ENCODE measurements at regions not wholly inside any gene's neighbourhood (a gene's known extent, or its start where the extent isn't known, plus 50 kb on each side); places are given as distances from the start of the nearest gene placed in this dataset.

DNA sequence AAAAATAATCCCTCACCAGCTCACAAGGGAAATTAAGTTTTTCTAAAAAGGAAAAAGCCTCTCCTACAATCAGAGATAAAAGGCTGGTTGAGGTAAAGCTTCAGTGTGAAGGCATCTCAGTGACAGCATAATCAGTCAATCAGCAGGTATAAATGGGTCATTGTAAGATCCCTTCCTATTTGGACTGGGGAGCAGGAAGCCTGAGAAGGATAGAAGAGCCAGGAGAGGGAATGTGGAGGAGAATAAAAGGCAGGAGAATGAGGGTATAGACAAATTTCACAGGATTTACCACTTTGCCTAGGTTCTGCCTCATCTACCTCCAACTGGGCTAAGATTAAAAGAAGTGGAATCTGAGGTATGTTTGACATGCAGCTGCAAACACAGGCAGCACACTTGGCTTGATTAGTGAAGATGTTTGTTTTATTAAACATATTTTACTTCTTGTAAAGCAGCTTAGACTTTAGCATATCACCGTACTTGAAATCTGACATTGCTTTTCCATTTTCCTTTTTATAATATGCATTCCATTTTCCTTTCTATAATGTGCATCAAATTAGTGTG, 479.1 kb upstream of the USP15 start:
- Mint-ChIP-seq H3K27ac (no peak overlapping the region), H3K4me3 (no peak overlapping the region), H3K27me3 (ENCODE audit: low read depth in 3 of 3) (peaks cover 0 to 1% (median 0%) of the 10 kb centered on the region in 3 donors), H3K4me1 (no peaks in the 10 kb centered on the region), H3K36me3 (no peaks in the 10 kb centered on the region), H3K9me3 (peaks cover 4 to 28% (median 9%) of the 10 kb centered on the region in 6 donors)
- no peak for DNase-seq

DNA sequence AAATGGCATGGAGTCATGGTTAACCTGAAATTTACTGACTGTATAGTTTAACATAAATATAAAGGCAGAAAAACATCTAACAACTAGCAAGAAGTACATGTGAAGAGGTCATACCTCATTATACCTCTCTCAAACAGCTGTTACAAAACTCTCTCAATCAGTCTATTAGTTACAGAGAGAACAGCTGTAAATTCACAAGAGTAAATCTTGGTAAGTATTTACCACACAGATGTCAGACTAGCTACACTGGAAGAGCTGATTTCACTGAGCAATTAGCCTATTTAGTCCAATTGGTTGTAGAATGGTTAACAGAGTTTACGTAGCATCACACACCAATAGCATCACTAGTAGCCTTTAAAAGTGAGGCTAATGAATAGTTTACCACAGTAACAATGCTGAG, 463.4 kb upstream of the USP15 start:
- DNase-seq, result no peak
- Mint-ChIP-seq H3K4me1 (no peaks in the 10 kb centered on the region), H3K9me3 (peaks cover 0 to 16% (median 8%) of the 10 kb centered on the region in 6 donors), H3K27ac (no peak overlapping the region), H3K27me3 (ENCODE audit: low read depth in 3 of 3) (no peaks in the 10 kb centered on the region), H3K36me3 (peaks cover 0 to 4% (median 0%) of the 10 kb centered on the region in 3 donors), H3K4me3 (no peak overlapping the region)

- Mint-ChIP-seq H3K36me3 (no peaks in the 10 kb centered on the region), H3K27me3 (ENCODE audit: low read depth in 3 of 3) (no peaks in the 10 kb centered on the region), H3K9me3 (peaks cover 0 to 15% (median 7%) of the 10 kb centered on the region in 6 donors), H3K27ac (no peak overlapping the region), H3K4me1 (no peaks in the 10 kb centered on the region), H3K4me3 (no peak overlapping the region)
- no peak for DNase-seq
Measured at GRCh38 chr12:61797266-61797665, 462.9 kb upstream of the USP15 start.

GRCh38 chr12:61798778-61799177, 461.4 kb upstream of the USP15 start:
- Mint-ChIP-seq H3K9me3 (peaks cover 0 to 15% (median 9%) of the 10 kb centered on the region in 6 donors), H3K36me3 (no peaks in the 10 kb centered on the region), H3K4me3 (no peak overlapping the region), H3K4me1 (no peaks in the 10 kb centered on the region), H3K27ac (no peak overlapping the region), H3K27me3 (ENCODE audit: low read depth in 3 of 3) (no peaks in the 10 kb centered on the region)
- no peak for DNase-seq

DNA sequence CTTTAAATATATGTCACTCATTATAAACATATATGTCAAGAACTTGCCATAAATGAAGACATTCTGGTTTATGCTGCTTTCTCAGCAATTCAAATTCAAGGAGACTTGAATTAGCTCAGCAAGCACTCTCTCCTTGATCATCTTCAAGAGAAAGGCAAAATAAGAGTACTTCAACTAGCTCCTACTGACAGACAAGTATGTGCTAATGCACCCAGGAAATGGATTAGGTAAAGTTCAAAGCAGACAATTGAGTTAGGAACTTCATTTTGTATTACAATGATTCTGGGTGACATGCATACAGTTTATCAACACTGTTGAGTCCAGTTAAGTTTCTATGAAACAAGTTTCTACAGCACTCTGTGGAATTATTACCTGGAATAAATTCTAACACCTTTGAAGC, 455.9 kb upstream of the USP15 start:
- H3K36me3 Mint-ChIP-seq, result peaks cover 0 to 3% (median 0%) of the 10 kb centered on the region in 3 donors
- no peak for DNase-seq
- peaks cover 0 to 1% (median 0%) of the 10 kb centered on the region in 3 donors for H3K27me3 Mint-ChIP-seq (ENCODE audit: low read depth in 3 of 3)
- H3K9me3 Mint-ChIP-seq, result peaks cover 8 to 26% (median 20%) of the 10 kb centered on the region in 6 donors
- no peak overlapping the region for H3K4me3 Mint-ChIP-seq
- no peak overlapping the region for H3K27ac Mint-ChIP-seq
- H3K4me1 Mint-ChIP-seq, result no peaks in the 10 kb centered on the region

DNA sequence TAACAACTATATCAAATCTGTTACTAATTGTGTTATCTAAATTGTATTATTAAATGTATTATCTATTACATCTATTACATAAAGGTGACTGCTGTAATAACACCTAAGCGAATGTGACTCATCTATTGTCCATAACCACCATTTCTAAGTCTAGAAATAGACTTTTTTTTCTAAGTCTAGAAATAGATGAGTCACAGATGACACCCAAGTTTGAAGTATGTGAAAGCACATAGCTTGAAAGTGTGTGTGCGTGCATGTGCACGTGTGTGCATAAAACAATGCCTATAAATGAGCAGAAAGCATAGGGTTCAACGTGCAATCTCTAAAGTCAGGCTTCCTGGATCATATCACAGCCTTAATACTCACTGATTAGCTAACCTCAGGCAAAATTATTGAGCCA, 451.3 kb upstream of the USP15 start:
- H3K4me3 Mint-ChIP-seq, result no peak overlapping the region
- DNase-seq, result no peak

GRCh38 chr12:61810486-61810885, 449.7 kb upstream of the USP15 start:
- H3K9me3 Mint-ChIP-seq, result peaks cover 1 to 58% (median 24%) of the 10 kb centered on the region in 6 donors
- DNase-seq, result no peak
- no peaks in the 10 kb centered on the region for H3K4me1 Mint-ChIP-seq

More for the DNA sequence above, 451.3 kb upstream of the USP15 start:
- Mint-ChIP-seq H3K27ac (no peak overlapping the region), H3K4me1 (no peaks in the 10 kb centered on the region), H3K27me3 (ENCODE audit: low read depth in 3 of 3) (peaks cover 0 to 1% (median 0%) of the 10 kb centered on the region in 3 donors), H3K36me3 (peaks cover 0 to 3% (median 3%) of the 10 kb centered on the region in 3 donors), H3K9me3 (peaks cover 0 to 45% (median 17%) of the 10 kb centered on the region in 6 donors)

GRCh38 chr12:61821381-61821780, 438.8 kb upstream of the USP15 start:
- H3K9me3 Mint-ChIP-seq, result peaks cover 0 to 40% (median 5%) of the 10 kb centered on the region in 6 donors
- no peak overlapping the region for H3K27ac Mint-ChIP-seq
- peaks cover 0 to 9% (median 0%) of the 10 kb centered on the region in 3 donors for H3K36me3 Mint-ChIP-seq
- DNase-seq, result no peak
- H3K4me3 Mint-ChIP-seq, result no peak overlapping the region
- peaks cover 0 to 2% (median 0%) of the 10 kb centered on the region in 3 donors for H3K27me3 Mint-ChIP-seq (ENCODE audit: low read depth in 3 of 3)
- no peaks in the 10 kb centered on the region for H3K4me1 Mint-ChIP-seq

More at GRCh38 chr12:61810486-61810885, 449.7 kb upstream of the USP15 start:
- Mint-ChIP-seq H3K27ac (no peak overlapping the region), H3K4me3 (no peak overlapping the region), H3K27me3 (ENCODE audit: low read depth in 3 of 3) (peaks cover 0 to 1% (median 0%) of the 10 kb centered on the region in 3 donors), H3K36me3 (peaks cover 0 to 3% (median 3%) of the 10 kb centered on the region in 3 donors)

DNA sequence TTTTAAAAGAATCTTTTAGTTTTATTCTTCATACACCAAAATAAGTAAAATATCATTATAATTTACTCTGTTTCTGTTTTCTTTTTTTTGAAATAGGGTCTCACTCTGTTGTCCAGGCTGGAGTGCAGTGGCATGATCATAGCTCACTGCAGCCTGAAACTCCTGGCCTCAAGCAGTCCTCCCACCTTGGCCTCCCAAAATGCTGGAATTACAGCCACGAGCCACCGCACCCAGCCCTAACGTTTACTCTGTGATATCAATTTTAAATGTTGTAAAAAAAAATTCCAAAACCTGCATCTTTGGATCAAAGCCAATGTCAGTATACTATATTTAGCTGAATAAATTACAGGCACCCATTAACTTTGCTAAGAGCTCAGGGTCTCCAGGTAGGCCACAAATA, 437.1 kb upstream of the USP15 start:
- peaks cover 0 to 5% (median 0%) of the 10 kb centered on the region in 3 donors for H3K36me3 Mint-ChIP-seq
- peaks cover 0 to 2% (median 0%) of the 10 kb centered on the region in 3 donors for H3K27me3 Mint-ChIP-seq (ENCODE audit: low read depth in 3 of 3)
- no peak for DNase-seq
- H3K9me3 Mint-ChIP-seq, result peaks cover 0 to 32% (median 4%) of the 10 kb centered on the region in 6 donors
- H3K27ac Mint-ChIP-seq, result no peak overlapping the region
- no peaks in the 10 kb centered on the region for H3K4me1 Mint-ChIP-seq
- H3K4me3 Mint-ChIP-seq, result no peak overlapping the region

DNA sequence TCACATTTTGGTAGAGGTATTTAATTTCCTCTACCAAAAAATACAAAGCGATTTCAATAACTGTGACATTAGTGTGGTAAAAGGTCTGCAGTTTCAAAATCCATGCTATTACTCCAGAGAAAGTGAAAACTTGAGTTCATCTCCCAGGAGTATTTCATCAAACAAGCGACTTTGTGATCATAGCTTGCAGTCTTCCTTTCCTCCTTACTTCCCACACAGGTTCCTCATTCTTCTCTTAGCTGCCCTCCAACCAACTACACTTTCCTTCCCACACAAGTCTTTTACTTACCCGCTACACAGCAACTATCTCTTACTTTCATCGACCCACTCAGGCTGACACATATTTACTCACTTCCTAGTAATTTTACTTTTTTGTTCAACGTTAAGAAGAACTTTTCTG, 413.4 kb upstream of the USP15 start:
- Mint-ChIP-seq H3K4me3 (no peak overlapping the region), H3K27me3 (ENCODE audit: low read depth in 3 of 3) (peaks cover 0 to under 1% (median 0%) of the 10 kb centered on the region in 3 donors), H3K9me3 (peaks cover 0 to 9% (median 5%) of the 10 kb centered on the region in 6 donors), H3K27ac (no peak overlapping the region), H3K36me3 (no peaks in the 10 kb centered on the region), H3K4me1 (no peaks in the 10 kb centered on the region)
- no peak for DNase-seq

- Mint-ChIP-seq H3K4me3 (no peak overlapping the region), H3K9me3 (peaks cover 1 to 12% (median 5%) of the 10 kb centered on the region in 6 donors), H3K36me3 (no peaks in the 10 kb centered on the region), H3K4me1 (no peaks in the 10 kb centered on the region), H3K27ac (no peak overlapping the region), H3K27me3 (ENCODE audit: low read depth in 3 of 3) (peaks cover 0 to 2% (median 2%) of the 10 kb centered on the region in 3 donors)
- DNase-seq, result no peak
Measured at GRCh38 chr12:61848893-61849292, 411.3 kb upstream of the USP15 start.

GRCh38 chr12:61853945-61854344, 406.3 kb upstream of the USP15 start:
- peaks cover 0 to 4% (median 2%) of the 10 kb centered on the region in 3 donors for H3K27me3 Mint-ChIP-seq (ENCODE audit: low read depth in 3 of 3)
- H3K9me3 Mint-ChIP-seq, result peaks cover 2 to 22% (median 8%) of the 10 kb centered on the region in 6 donors
- H3K36me3 Mint-ChIP-seq, result no peaks in the 10 kb centered on the region
- DNase-seq, result no peak
- no peak overlapping the region for H3K27ac Mint-ChIP-seq
- H3K4me1 Mint-ChIP-seq, result no peaks in the 10 kb centered on the region
- H3K4me3 Mint-ChIP-seq, result no peak overlapping the region

GRCh38 chr12:61854902-61855301, 405.3 kb upstream of the USP15 start:
- Mint-ChIP-seq H3K9me3 (peaks cover 2 to 22% (median 8%) of the 10 kb centered on the region in 6 donors), H3K27ac (no peak overlapping the region), H3K4me3 (no peak overlapping the region), H3K36me3 (no peaks in the 10 kb centered on the region), H3K27me3 (ENCODE audit: low read depth in 3 of 3) (peaks cover 0 to 4% (median 2%) of the 10 kb centered on the region in 3 donors), H3K4me1 (no peaks in the 10 kb centered on the region)
- no peak for DNase-seq

- Mint-ChIP-seq H3K4me3 (no peak overlapping the region), H3K4me1 (no peaks in the 10 kb centered on the region), H3K27me3 (ENCODE audit: low read depth in 3 of 3) (peaks cover 0 to 3% (median 2%) of the 10 kb centered on the region in 3 donors), H3K27ac (no peak overlapping the region), H3K9me3 (peaks cover 2 to 27% (median 8%) of the 10 kb centered on the region in 6 donors), H3K36me3 (peaks cover 0 to 2% (median 0%) of the 10 kb centered on the region in 3 donors)
- DNase-seq, result no peak
Measured at GRCh38 chr12:61857968-61858367, 402.2 kb upstream of the USP15 start.

GRCh38 chr12:61860451-61860850, 399.8 kb upstream of the USP15 start:
- peaks cover 0 to 2% (median 0%) of the 10 kb centered on the region in 3 donors for H3K27me3 Mint-ChIP-seq (ENCODE audit: low read depth in 3 of 3)

More at GRCh38 chr12:61860451-61860850, 399.8 kb upstream of the USP15 start:
- Mint-ChIP-seq H3K36me3 (peaks cover 0 to 2% (median 0%) of the 10 kb centered on the region in 3 donors), H3K4me1 (no peaks in the 10 kb centered on the region), H3K4me3 (no peak overlapping the region), H3K27ac (no peak overlapping the region), H3K9me3 (peaks cover 0 to 16% (median 4%) of the 10 kb centered on the region in 6 donors)
- no peak for DNase-seq

All from immature natural killer cell (primary cell).